ENCODE measurements at regions not wholly inside any gene's neighbourhood (a gene's known extent, or its start where the extent isn't known, plus 50 kb on each side); places are given as distances from the start of the nearest gene placed in this dataset.
A peak's percentile ranks its signal among the peaks of the same experiment; 100 is the strongest.

DNA sequence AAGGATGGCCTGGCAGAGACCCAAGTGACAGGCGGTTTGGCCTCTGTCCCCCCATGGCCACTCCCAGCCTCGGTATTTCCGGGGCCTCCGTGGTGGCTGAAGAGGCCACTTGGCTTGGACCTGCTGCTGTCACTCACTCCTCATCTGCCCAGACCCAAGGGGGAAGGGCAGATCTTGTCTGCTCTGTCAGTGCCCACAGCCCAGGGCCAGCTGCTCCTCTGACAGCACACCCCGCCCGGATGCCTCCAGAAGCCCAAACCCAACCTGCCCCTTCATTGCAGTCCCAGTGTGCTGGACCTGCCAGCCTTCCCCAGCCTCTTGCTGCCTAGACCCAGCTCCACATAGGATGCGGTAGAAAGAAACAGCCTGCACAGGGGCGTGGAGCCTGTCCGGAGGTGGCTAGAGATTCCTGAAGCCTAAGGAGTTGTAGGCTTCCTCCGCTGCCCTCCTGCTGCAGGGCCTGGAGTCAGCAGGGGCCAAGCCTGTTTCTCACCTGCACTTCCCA lies 52.0 kb downstream of the MAGEF1 start:
- no peaks in the 10 kb centered on the region for H3K36me3 Mint-ChIP-seq (ENCODE audit: insufficient read depth)
- peaks cover 7% of the 10 kb centered on the region for H3K4me1 Mint-ChIP-seq (ENCODE audit: low read depth)
- no peak overlapping the region for H3K4me3 Mint-ChIP-seq
- ATAC-seq (no peak), DNase-seq (no peak)
- H3K9me3 Mint-ChIP-seq, result no peaks in the 10 kb centered on the region
- H3K27me3 Mint-ChIP-seq (ENCODE audit: low read depth), result no peaks in the 10 kb centered on the region

DNA sequence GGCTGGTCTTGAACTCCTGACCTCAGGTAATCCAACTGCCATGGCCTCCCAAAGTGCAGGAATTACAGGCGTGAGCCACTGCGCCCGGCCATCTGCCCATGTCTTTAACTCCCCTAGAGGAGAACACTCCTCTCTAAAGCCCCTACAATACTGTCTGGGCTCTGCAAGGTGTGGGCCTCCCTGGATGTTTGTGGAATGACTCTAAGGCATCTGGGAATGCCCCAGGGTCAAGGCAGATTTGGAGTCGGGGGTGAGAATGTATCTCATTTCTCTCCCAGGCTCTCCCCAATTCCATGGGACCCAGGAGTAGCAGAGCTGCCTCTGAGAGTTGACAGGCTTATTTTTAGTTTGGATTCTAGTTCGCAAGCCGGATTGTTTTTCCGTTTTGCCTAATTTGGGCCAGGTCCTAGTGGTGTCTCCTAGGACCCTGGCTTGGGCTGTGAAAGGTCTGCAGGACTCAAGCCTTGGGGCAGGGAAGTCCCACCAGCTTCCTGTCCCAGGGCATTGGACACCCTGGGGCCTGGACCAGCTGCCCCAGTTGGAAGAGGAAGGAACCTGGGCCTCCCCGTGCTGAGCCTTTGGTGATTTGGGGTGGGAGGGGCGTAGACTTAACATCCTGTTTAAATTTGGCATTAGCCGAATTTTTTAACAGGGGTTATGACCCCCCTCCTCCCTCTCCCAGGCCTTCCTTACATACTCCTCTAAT lies 53.5 kb downstream of the MAGEF1 start:
- H3K36me3 Mint-ChIP-seq (ENCODE audit: insufficient read depth), result no peaks in the 10 kb centered on the region
- ATAC-seq (no peak), DNase-seq (no peak)
- H3K4me1 Mint-ChIP-seq (ENCODE audit: low read depth), result peaks cover 7% of the 10 kb centered on the region
- H3K9me3 Mint-ChIP-seq, result peaks cover 3% of the 10 kb centered on the region
- H3K4me3 Mint-ChIP-seq, result no peak overlapping the region
- H3K27me3 Mint-ChIP-seq (ENCODE audit: low read depth), result no peaks in the 10 kb centered on the region

DNA sequence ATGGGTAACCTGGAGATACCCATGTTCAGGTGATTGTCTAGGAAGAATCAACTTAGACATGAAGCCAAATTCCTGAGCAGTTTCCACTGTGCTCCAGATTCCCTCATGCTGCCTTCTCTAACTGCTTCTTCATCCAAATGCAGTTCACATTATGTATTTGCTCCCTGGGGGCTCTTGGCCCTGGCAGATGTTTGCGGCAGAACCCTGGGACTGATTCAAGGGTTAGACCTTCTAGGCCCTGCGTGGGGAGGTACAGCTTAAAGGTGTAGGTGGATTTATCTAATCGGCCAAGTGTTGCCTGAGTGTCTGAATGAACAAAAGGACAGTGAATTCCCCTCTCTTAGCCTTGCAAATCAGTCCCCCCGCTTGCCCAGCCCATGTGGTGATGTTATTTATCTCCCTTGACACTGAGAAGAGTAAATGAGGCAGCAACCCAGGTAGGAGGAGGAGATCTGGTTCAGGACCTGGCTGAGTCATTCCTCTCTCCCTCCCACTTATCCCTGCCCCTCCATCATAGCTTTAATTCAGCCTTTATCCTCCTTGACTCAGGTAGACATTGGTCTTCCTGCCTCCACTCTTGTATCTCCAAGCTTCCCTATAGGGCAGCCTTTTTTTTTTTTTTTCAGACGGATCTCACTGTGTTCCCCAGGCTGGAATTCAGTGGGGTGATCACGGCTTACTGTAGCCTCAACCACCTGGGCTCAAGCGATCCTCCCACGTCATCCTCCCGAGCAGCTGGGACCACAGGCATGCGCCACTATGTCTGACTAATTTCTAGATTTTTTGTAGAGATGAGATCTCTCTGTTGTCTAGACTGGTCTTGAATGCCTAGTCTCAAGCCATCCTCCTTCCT lies 54.8 kb downstream of the MAGEF1 start:
- no peak overlapping the region for H3K4me3 Mint-ChIP-seq
- no peaks in the 10 kb centered on the region for H3K36me3 Mint-ChIP-seq (ENCODE audit: insufficient read depth)
- H3K4me1 Mint-ChIP-seq (ENCODE audit: low read depth), result peaks cover 7% of the 10 kb centered on the region
- DNase-seq, result no peak
- H3K27me3 Mint-ChIP-seq (ENCODE audit: low read depth), result no peaks in the 10 kb centered on the region
- ATAC-seq, result peak; percentile 78 to 82
- H3K9me3 Mint-ChIP-seq, result peaks cover 3% of the 10 kb centered on the region

DNA sequence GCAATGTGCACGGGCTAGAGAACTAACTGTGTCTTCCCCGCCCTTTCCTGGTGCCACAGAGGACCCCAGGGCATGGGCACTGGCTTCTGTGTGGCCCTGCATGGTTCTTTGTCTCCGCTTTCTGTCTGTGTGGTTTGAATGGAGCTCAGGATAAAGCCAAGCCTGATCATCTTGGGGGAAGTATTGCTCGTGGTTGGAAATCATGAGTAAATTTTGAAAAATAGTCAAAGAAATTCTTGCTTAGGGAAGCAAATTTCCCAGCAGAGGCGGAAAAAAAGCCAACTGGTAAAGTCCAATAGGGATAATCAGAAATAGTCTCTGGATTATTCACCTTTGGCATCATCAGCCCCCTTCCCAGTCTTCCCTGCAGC lies 55.4 kb downstream of the MAGEF1 start:
- Mint-ChIP-seq H3K9me3 (peaks cover 3% of the 10 kb centered on the region), H3K4me3 (no peak overlapping the region), H3K36me3 (ENCODE audit: insufficient read depth) (no peaks in the 10 kb centered on the region), H3K27me3 (ENCODE audit: low read depth) (no peaks in the 10 kb centered on the region), H3K4me1 (ENCODE audit: low read depth) (peaks cover 7% of the 10 kb centered on the region)
- DNase-seq (no peak), ATAC-seq (no peak)

DNA sequence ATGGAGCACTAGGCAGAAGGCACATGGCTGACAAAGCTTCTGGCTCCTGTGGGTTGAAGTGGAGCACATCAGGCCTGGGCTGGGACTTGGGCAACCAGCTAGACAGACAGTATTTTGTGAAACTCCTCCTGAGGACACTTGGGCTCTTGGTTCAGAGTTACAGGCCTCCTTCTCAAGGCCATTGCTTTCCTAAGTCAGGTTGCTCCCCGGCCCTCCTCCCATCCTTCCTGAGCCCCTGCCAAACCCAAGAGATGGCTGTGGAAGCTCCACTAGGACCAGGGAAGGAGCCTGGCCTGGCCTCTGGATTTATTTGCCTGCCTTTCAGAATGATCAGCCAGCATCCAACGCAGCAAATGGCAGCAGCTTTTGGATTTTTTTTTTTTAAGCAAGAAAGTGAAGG lies 56.3 kb downstream of the MAGEF1 start:
- no peaks in the 10 kb centered on the region for H3K36me3 Mint-ChIP-seq (ENCODE audit: insufficient read depth)
- ATAC-seq (no peak), DNase-seq (no peak)
- no peaks in the 10 kb centered on the region for H3K27me3 Mint-ChIP-seq (ENCODE audit: low read depth)
- H3K4me1 Mint-ChIP-seq (ENCODE audit: low read depth), result peaks cover 7% of the 10 kb centered on the region
- H3K9me3 Mint-ChIP-seq, result peaks cover 3% of the 10 kb centered on the region
- H3K4me3 Mint-ChIP-seq, result no peak overlapping the region

DNA sequence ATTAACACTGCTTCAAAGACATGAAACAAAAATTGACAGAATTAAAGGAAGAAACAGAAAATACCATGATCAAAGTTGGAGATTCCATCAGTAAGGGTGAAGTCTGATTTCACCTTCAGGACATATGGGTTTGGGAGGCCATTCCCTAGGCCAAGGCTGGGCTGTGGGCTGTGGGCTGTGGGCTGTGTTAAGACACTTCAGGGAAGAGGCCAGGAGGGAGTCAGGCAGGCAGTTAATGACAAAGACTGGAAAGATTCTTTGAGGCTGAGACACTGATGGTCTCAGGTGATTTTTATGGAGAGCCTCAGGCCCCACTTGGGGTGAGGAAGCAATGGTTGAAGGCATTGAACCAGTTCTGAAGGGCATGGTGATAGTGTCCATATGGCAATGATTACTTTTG lies 57.5 kb downstream of the MAGEF1 start:
- peaks cover 7% of the 10 kb centered on the region for H3K4me1 Mint-ChIP-seq (ENCODE audit: low read depth)
- no peaks in the 10 kb centered on the region for H3K27me3 Mint-ChIP-seq (ENCODE audit: low read depth)
- H3K36me3 Mint-ChIP-seq (ENCODE audit: insufficient read depth), result no peaks in the 10 kb centered on the region
- H3K4me3 Mint-ChIP-seq, result no peak overlapping the region
- H3K9me3 Mint-ChIP-seq, result peaks cover 3% of the 10 kb centered on the region
- DNase-seq (no peak), ATAC-seq (no peak)

DNA sequence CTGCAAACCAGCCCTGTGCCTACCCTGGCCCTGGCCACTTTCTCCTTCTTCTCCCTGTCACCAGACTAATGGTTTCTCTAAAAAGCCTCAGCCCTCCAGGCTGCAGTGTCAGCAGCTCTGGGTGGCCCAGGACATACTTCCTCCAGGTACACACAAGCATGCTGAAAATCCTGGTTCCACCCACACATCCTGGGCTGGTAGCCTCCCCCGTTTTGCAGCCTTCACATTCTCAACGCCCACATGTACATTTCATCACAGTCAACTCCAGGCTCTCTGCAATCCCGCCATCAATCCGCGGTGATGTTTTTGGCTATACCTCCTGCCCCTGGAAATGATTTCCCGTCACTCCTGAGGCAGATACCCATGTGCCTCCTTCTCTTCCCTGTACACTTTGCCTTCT lies 59.4 kb downstream of the MAGEF1 start:
- Mint-ChIP-seq H3K9me3 (peaks cover 3% of the 10 kb centered on the region), H3K27me3 (ENCODE audit: low read depth) (no peaks in the 10 kb centered on the region), H3K4me3 (no peak overlapping the region), H3K36me3 (ENCODE audit: insufficient read depth) (no peaks in the 10 kb centered on the region), H3K4me1 (ENCODE audit: low read depth) (peaks cover 4% of the 10 kb centered on the region)
- no peak for ATAC-seq
- no peak for DNase-seq

DNA sequence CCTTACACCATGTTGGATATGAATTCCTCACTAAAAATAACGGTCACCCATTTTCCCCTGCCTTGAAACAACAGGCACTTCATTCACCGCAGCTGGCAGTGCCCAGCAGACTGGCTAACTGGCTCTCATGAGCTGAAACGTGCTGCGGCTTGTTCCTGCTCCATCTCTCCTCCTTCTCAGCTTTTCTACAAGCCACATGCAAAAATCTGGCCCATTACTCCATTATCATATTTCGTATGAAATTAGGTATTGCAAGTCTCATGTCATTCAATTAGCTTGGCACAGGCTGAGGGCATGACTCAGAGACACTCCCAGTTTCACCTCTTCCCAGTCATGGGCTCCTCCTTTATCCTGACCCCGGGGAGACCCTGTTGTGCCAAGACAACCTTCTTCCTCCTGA lies 60.0 kb downstream of the MAGEF1 start:
- peaks cover 3% of the 10 kb centered on the region for H3K9me3 Mint-ChIP-seq
- no peaks in the 10 kb centered on the region for H3K36me3 Mint-ChIP-seq (ENCODE audit: insufficient read depth)
- no peak for DNase-seq
- ATAC-seq, result no peak
- H3K4me3 Mint-ChIP-seq, result no peak overlapping the region
- no peaks in the 10 kb centered on the region for H3K27me3 Mint-ChIP-seq (ENCODE audit: low read depth)
- H3K4me1 Mint-ChIP-seq (ENCODE audit: low read depth), result peaks cover 2% of the 10 kb centered on the region

DNA sequence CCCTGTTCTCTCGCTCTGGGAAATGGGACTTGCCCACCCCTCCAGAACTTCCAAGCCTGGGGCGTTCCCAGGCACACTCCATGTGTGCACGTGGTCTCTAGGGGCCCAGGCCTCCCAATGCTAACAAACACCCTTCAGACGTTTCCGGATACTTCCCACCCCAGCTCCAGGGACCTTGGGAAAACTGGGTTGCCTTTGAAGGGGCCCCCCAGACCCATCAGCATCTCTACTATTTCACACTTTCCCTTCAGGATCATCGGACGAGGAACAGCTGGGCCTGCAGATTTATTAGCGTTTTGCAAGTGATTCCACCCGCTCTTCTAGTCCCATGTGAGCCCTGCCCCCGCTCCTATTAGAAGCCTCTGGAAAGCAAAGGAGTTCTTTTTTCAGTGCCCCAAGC lies 63.2 kb downstream of the MAGEF1 start:
- no peaks in the 10 kb centered on the region for H3K27me3 Mint-ChIP-seq (ENCODE audit: low read depth)
- DNase-seq (no peak), ATAC-seq (no peak)
- H3K9me3 Mint-ChIP-seq, result no peaks in the 10 kb centered on the region
- H3K4me3 Mint-ChIP-seq, result no peak overlapping the region
- no peaks in the 10 kb centered on the region for H3K36me3 Mint-ChIP-seq (ENCODE audit: insufficient read depth)
- no peaks in the 10 kb centered on the region for H3K4me1 Mint-ChIP-seq (ENCODE audit: low read depth)

DNA sequence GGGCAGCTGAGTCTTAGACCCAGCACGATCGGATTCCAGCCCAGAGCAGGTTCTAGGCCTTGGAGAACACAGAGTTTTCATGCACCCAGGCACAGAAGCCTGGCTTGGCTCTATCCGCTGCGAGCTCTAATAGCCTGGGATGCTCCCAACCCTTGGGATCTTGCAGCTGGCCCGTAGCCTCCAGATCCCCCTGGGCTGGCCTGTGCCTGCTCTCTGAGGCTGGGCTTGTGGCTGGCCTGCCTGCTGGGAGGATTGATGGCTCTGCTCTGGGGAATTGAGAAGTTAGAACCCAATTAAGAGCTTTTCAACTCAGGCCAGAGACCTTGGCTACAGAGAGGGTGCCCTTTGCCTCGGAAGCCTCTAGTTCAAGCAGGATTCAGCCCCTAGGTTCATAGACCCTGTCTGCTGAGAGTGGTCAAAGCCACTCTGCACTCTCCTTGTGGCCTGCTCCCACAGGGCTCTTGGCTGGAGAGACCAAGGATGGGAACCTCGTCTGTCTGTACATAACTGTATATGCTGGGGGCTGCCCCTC lies 64.4 kb downstream of the MAGEF1 start:
- no peaks in the 10 kb centered on the region for H3K4me1 Mint-ChIP-seq (ENCODE audit: low read depth)
- no peaks in the 10 kb centered on the region for H3K27me3 Mint-ChIP-seq (ENCODE audit: low read depth)
- no peaks in the 10 kb centered on the region for H3K36me3 Mint-ChIP-seq (ENCODE audit: insufficient read depth)
- H3K4me3 Mint-ChIP-seq, result no peak overlapping the region
- no peak for ATAC-seq
- no peaks in the 10 kb centered on the region for H3K9me3 Mint-ChIP-seq
- DNase-seq, result no peak

DNA sequence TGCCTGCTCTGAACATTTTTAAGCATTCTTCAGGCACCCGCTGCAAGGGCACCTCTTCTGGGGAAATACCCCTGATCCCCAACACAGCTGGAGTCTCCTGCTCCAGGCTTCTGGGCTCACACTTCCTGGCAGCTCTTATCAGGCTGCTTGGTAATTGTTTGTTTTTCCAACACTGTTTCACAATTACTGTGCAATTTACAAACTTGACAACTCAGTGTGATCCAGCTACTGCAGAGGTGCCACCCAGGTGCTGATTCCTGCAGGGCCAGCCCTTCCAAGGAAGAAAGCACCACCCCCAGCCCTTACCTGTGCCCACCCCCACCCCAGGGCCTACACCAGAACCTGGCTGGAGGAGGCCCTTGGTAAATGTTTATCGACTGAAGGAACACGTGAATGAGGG lies 66.5 kb downstream of the MAGEF1 start:
- DNase-seq (no peak), ATAC-seq (no peak)
- Mint-ChIP-seq H3K9me3 (no peaks in the 10 kb centered on the region), H3K36me3 (ENCODE audit: insufficient read depth) (no peaks in the 10 kb centered on the region), H3K4me1 (ENCODE audit: low read depth) (no peaks in the 10 kb centered on the region), H3K4me3 (no peak overlapping the region), H3K27me3 (ENCODE audit: low read depth) (no peaks in the 10 kb centered on the region)

DNA sequence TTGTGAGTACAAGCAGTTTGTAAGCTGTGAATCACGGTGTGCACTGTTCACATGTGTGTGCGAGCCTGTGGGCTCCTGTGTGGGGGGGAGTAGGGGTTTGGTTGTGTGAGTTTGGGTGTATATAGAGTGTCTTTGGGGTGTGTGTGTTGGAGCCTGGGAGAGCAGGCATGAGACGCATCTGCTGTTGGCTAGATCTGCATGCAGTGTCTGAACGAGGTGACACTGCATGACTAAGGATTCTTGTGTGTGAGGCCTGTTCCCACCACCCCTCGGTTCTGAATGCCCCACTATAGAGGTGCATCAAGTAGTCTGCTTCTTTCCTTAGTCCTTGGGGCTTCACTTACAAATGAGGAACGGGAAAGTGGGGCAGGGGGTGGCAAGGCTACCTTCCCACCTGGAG lies 68.4 kb downstream of the MAGEF1 start:
- DNase-seq, result no peak
- Mint-ChIP-seq H3K4me3 (no peak overlapping the region), H3K9me3 (no peaks in the 10 kb centered on the region), H3K4me1 (ENCODE audit: low read depth) (no peaks in the 10 kb centered on the region), H3K27me3 (ENCODE audit: low read depth) (no peaks in the 10 kb centered on the region), H3K36me3 (ENCODE audit: insufficient read depth) (no peaks in the 10 kb centered on the region)
- no peak for ATAC-seq

DNA sequence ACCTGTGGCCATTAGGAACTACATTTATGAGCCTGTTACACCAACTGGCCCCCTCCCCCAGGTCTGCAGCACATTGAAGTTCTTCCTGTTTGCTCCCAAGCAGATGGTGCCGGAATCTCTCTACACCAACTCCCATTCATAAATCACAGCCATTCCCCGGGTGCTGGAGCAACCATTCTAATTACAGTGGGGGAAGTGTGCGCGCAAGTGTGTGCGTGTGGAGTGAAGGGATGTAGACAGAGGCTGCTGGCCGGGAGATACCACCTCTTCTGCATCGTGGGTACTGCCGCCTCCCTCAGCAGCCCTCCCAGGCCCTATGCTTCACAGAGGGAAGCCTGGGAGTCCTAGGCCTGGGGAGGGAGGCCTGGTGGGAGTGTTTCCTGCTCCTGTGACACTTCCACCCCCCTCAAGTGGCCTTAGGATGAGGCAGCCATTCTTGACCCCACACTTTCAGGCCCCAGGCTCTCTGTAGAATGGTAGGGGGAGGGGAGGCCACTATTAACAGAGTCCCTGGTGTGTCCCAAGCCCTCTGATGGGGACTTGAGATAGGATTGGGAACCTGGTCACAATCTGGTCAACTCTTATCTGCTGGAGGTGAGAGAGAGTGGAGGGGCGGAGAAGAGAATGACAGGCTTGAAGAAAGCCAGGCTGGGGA lies 69.1 kb downstream of the MAGEF1 start:
- ATAC-seq (no peak), DNase-seq (no peak)
- Mint-ChIP-seq H3K27me3 (ENCODE audit: low read depth) (no peaks in the 10 kb centered on the region), H3K4me1 (ENCODE audit: low read depth) (no peaks in the 10 kb centered on the region), H3K36me3 (ENCODE audit: insufficient read depth) (no peaks in the 10 kb centered on the region), H3K9me3 (no peaks in the 10 kb centered on the region), H3K4me3 (no peak overlapping the region)

DNA sequence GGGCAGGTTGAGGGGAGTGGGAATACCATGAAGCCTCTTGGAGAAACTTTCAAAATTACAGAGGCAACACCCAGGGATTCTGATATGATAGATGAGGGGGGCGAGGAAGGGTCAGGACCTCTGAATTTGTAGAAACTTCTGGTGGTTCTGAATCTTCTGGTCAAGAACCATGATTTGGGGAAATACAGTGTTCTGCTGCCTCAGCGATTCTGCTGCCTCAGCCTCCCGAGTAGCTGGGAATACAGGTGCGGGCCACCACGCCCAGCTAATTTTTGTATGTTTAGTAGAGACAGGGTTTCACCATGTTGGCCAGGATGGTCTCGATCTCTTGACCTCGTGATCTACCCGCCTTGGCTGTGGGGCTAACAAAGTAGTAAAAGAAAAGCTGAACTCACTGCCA lies 70.4 kb downstream of the MAGEF1 start:
- no peaks in the 10 kb centered on the region for H3K27me3 Mint-ChIP-seq (ENCODE audit: low read depth)
- H3K36me3 Mint-ChIP-seq (ENCODE audit: insufficient read depth), result no peaks in the 10 kb centered on the region
- no peak overlapping the region for H3K4me3 Mint-ChIP-seq
- H3K9me3 Mint-ChIP-seq, result no peaks in the 10 kb centered on the region
- ATAC-seq, result no peak
- no peak for DNase-seq
- H3K4me1 Mint-ChIP-seq (ENCODE audit: low read depth), result no peaks in the 10 kb centered on the region

All from activated T-cell treated with anti-CD3 and anti-CD28 coated beads, Interleukin-2, amount 50 U/mL, for 4 hours (primary cell).